PFSK-1 (cell line): ENCODE measurements at regions not wholly inside any gene's neighbourhood (a gene's known extent, or its start where the extent isn't known, plus 50 kb on each side); places are given as distances from the start of the nearest gene placed in this dataset.

Source experiments
- FOXP2 ChIP-seq: optimal IDR thresholded peaks from 2 replicates; pipeline ENCODE3; 2011; ENCODE audit warnings: borderline replicate concordance, control low read depth, inconsistent platforms; ENCODE audit not compliant: insufficient read depth; ENCODE audit errors: extremely low read length, extremely low read depth
- REST ChIP-seq, 2 experiments: IDR thresholded peaks; 2 replicates each; pipeline versions ENCODE4 v1.6.1 to v1.8.0; 2011 to 2012; ENCODE audit warnings: low read depth in 2 of 2, low read length in 2 of 2, control low read depth in 1 of 2, inconsistent platforms in 1 of 2, mild to moderate bottlenecking in 1 of 2, moderate library complexity in 1 of 2; ENCODE audit not compliant: insufficient read depth in 1 of 2
- TAF1 ChIP-seq: IDR thresholded peaks from 2 replicates; pipeline ENCODE4 v1.6.1; 2012; ENCODE audit warnings: low read length, control low read depth, borderline replicate concordance; ENCODE audit not compliant: insufficient read depth

GRCh38 chr6:148081076-148081475 lies 261.6 kb upstream of the SASH1 start:
- TF ChIP-seq TAF1: no peak
- TF ChIP-seq REST (IDR thresholded peaks at IDR 0.05; ENCODE audit: insufficient read depth in 1 of 2, low read depth in 2 of 2, low read length in 2 of 2): no peak
- TF ChIP-seq FOXP2: no peak
